Left lung (tissue), 4 donors: ENCODE measurements at regions not wholly inside any gene's neighbourhood (a gene's known extent, or its start where the extent isn't known, plus 50 kb on each side); places are given as distances from the start of the nearest gene placed in this dataset.
"Not testable (repeated sequence)": the region's sequence is repeated elsewhere in the genome, so short reads cannot be mapped to it uniquely, and the experiment has no call there.

Source experiments
- ATAC-seq: fragments of 200-7000 bp; cut with Tn5 transposase; one replicate; pipeline ENCODE4 v1.9.1; 2020; ENCODE audit warnings: moderate library complexity
- DNase-seq, 4 donors: peaks; one replicate each; pipeline ENCODE4 v3.0.0-alpha.2; 2013 to 2020
- H3K27ac ChIP-seq, 2 donors: fragments of 200-600 bp; sonication (generic) in 1 of 2; one replicate each; pipeline versions ENCODE4 v1.5.0 to v1.8.0; 2020 to 2021
- H3K27me3 ChIP-seq, 2 donors: fragments of 200-600 bp; sonication (generic) in 1 of 2; one replicate each; pipeline versions ENCODE4 v1.5.0 to v1.8.0; 2020 to 2021
- H3K36me3 ChIP-seq, 2 donors: fragments of 200-600 bp; sonication (generic) in 1 of 2; one replicate each; pipeline versions ENCODE4 v1.5.0 to v1.8.0; 2020 to 2021
- H3K4me1 ChIP-seq, 2 donors: fragments of 200-600 bp; one replicate each; pipeline ENCODE4 v1.8.0; 2021
- H3K4me3 ChIP-seq, 2 donors: fragments of 200-600 bp; sonication (generic) in 1 of 2; one replicate each; pipeline versions ENCODE4 v1.5.0 to v1.8.0; 2020 to 2021; ENCODE audit warnings: mild to moderate bottlenecking in 1 of 2
- H3K9me3 ChIP-seq, 2 donors: fragments of 200-600 bp; sonication (generic) in 1 of 2; one replicate each; pipeline versions ENCODE4 v1.5.0 to v1.8.0; 2020 to 2021
- intact Hi-C, 2 donors: fragments of 100-400 bp; cut with DNase I; formaldehyde crosslinking; loops; one replicate each; pipeline versions ENCODE4 v1.11.2 to v1.14.2; 2022
- TF ChIP-seq, protein P1 (sequence below), 2 donors: fragments of 200-600 bp; sonication (generic) in 1 of 2; IDR thresholded peaks; one replicate each; pipeline versions ENCODE4 v1.5.0 to v1.8.0; 2021; ENCODE audit warnings: antibody characterized with exemption in 2 of 2
- donor health status: DM: no; HTN: yes; CAD: no.
- donor health status: DM: no; HTN: no; CAD: no.

DNA sequence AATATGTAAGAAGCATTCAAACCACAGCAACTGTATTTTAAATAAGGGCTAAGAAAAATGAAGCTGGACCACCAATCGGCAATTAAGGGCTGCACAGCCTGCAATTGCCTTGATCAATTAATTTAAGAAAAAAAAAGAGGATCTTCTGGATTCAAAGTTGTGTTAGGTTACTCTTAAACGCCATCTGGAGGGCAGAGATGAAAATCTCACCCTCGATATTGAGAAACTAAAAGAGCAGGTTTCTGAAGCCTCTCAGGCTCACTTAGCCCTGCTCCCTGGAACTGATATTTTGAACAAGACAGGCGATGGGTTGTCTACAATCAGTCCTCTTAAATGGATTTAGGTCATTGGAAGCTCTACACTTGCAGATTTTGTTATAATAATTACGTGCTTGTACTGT lies 579.4 kb downstream of the GRXCR1 start:
- Histone ChIP-seq H3K4me1 (no peaks in the 10 kb centered on the region), H3K4me3 (no peak overlapping the region), H3K27ac (no peak overlapping the region), H3K27me3 (no peaks in the 10 kb centered on the region), H3K9me3 (peaks cover 4 to 46% of the 10 kb centered on the region in 2 donors), H3K36me3 (no peaks in the 10 kb centered on the region)
- TF ChIP-seq, protein P1, sequence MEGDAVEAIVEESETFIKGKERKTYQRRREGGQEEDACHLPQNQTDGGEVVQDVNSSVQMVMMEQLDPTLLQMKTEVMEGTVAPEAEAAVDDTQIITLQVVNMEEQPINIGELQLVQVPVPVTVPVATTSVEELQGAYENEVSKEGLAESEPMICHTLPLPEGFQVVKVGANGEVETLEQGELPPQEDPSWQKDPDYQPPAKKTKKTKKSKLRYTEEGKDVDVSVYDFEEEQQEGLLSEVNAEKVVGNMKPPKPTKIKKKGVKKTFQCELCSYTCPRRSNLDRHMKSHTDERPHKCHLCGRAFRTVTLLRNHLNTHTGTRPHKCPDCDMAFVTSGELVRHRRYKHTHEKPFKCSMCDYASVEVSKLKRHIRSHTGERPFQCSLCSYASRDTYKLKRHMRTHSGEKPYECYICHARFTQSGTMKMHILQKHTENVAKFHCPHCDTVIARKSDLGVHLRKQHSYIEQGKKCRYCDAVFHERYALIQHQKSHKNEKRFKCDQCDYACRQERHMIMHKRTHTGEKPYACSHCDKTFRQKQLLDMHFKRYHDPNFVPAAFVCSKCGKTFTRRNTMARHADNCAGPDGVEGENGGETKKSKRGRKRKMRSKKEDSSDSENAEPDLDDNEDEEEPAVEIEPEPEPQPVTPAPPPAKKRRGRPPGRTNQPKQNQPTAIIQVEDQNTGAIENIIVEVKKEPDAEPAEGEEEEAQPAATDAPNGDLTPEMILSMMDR (IDR thresholded peaks at IDR 0.05): no peak
- DNase-seq (no peak), ATAC-seq (no peak)
- intact Hi-C loops: no loop called here

- ATAC-seq (no peak), DNase-seq (no peak)
- Histone ChIP-seq H3K4me1 (no peaks in the 10 kb centered on the region), H3K27me3 (no peaks in the 10 kb centered on the region), H3K27ac (no peak overlapping the region), H3K9me3 (no peaks in the 10 kb centered on the region), H3K36me3 (no peaks in the 10 kb centered on the region), H3K4me3 (no peak overlapping the region)
- TF ChIP-seq, protein P1 (IDR thresholded peaks at IDR 0.05): no peak
- intact Hi-C loops: no loop called here
Measured at GRCh38 chr4:43481526-43481925, 589.0 kb downstream of the GRXCR1 start.

- no peaks in the 10 kb centered on the region for H3K27me3 ChIP-seq
- intact Hi-C loops: no loop called here
Measured at GRCh38 chr4:43485196-43485595, 592.7 kb downstream of the GRXCR1 start.

DNA sequence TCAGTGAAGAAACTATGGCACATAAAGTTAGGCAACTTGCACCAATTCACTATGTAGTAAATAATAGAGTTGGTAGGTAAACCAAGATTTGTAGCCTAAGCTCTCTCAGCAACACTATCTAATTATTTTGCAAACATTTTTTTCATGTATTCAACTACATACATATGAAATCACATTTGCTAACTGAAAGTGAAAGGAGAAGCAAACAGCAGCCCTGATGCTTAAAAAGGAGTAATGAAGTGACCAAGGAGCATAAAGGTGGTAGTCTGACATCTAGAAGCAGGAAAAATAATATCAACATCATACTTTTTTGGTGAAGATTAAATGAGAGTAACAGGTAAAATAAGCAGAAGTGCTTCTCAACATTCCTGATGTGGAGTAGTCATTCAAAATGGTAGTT lies 603.7 kb downstream of the GRXCR1 start:
- intact Hi-C loops: no loop called here
- DNase-seq: no peak
- no peak overlapping the region for H3K4me3 ChIP-seq

More at GRCh38 chr4:43485196-43485595, 592.7 kb downstream of the GRXCR1 start:
- TF ChIP-seq, protein P1 (IDR thresholded peaks at IDR 0.05): no peak
- H3K9me3 ChIP-seq: peaks cover 0 to 11% of the 10 kb centered on the region in 2 donors
- H3K4me1 ChIP-seq: no peaks in the 10 kb centered on the region
- H3K4me3 ChIP-seq: no peak overlapping the region
- no peak for DNase-seq
- no peaks in the 10 kb centered on the region for H3K36me3 ChIP-seq
- H3K27ac ChIP-seq: no peak overlapping the region
- ATAC-seq: no peak

GRCh38 chr4:43496602-43497001 lies 604.1 kb downstream of the GRXCR1 start:
- no peaks in the 10 kb centered on the region for H3K27me3 ChIP-seq
- H3K4me3 ChIP-seq: no peak overlapping the region
- intact Hi-C loops: no loop called here
- H3K36me3 ChIP-seq: no peaks in the 10 kb centered on the region
- no peaks in the 10 kb centered on the region for H3K4me1 ChIP-seq
- DNase-seq (no peak), ATAC-seq (no peak)
- H3K27ac ChIP-seq: no peak overlapping the region
- H3K9me3 ChIP-seq: no peaks in the 10 kb centered on the region
- TF ChIP-seq, protein P1 (IDR thresholded peaks at IDR 0.05): no peak

More for the DNA sequence above, 603.7 kb downstream of the GRXCR1 start:
- H3K4me1 ChIP-seq: no peaks in the 10 kb centered on the region
- H3K27ac ChIP-seq: no peak overlapping the region
- H3K9me3 ChIP-seq: no peaks in the 10 kb centered on the region
- H3K27me3 ChIP-seq: no peaks in the 10 kb centered on the region
- peak; percentile 31 for ATAC-seq
- TF ChIP-seq, protein P1 (IDR thresholded peaks at IDR 0.05): no peak
- H3K36me3 ChIP-seq: no peaks in the 10 kb centered on the region

- peak in 1 of 4 donors; percentile 50 for DNase-seq
- H3K36me3 ChIP-seq, H3K4me3 ChIP-seq, H3K9me3 ChIP-seq, H3K27me3 ChIP-seq, ATAC-seq, H3K27ac ChIP-seq, intact Hi-C loops, H3K4me1 ChIP-seq: not testable (repeated sequence)
Measured at GRCh38 chr4:43505823-43506222, 613.3 kb downstream of the GRXCR1 start.
